ENCODE measurements at regions not wholly inside any gene's neighbourhood (a gene's known extent, or its start where the extent isn't known, plus 50 kb on each side); places are given as distances from the start of the nearest gene placed in this dataset.

DNA sequence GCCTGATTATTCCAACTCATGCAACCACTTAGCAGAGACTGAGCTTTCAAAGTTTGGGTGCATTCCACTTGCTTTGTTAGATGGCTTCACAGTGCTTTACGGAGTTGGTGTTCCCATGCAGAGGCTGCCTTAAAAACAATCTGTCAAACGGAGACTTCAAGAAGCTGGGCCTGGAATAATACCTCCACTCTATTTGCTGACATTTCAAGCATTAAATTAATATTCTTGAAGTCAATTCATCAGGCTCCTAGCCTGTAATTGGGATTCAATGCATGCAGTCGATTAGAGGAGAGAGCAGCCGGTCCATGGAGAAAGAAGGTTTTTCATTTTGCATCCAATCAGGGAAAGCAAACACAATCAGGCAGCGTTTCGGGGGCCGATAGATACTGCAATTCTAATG lies 314.7 kb upstream of the PRKX start:
- Histone ChIP-seq H3K27ac (ENCODE audit: low read depth in 2 of 2, low read length in 2 of 2) (no peak overlapping the region), H3K4me1 (ENCODE audit: control insufficient read depth in 2 of 3, insufficient read depth in 2 of 3, low read depth in 1 of 3, low read length in 3 of 3) (no peaks in the 10 kb centered on the region), H3K27me3 (ENCODE audit: control insufficient read depth, insufficient read depth, low read length) (no peaks in the 10 kb centered on the region), H3K9ac (ENCODE audit: low read length in 3 of 3) (no peak overlapping the region), H3K4me3 (ENCODE audit: low read length in 3 of 3) (no peak overlapping the region), H3K9me3 (ENCODE audit: control insufficient read depth in 2 of 3, insufficient read depth in 1 of 3, low read length in 3 of 3) (no peaks in the 10 kb centered on the region), H3K36me3 (ENCODE audit: control insufficient read depth in 2 of 3, insufficient read depth in 3 of 3, low read length in 3 of 3) (no peaks in the 10 kb centered on the region)
- FAIRE-seq (no peak), DNase-seq (no peak)
- intact Hi-C loops (cut with DNase I): no loop called here
- TF ChIP-seq CTCF (IDR thresholded peaks at IDR 0.05; ENCODE audit: borderline replicate concordance, extremely low read depth, insufficient read depth): no peak

DNA sequence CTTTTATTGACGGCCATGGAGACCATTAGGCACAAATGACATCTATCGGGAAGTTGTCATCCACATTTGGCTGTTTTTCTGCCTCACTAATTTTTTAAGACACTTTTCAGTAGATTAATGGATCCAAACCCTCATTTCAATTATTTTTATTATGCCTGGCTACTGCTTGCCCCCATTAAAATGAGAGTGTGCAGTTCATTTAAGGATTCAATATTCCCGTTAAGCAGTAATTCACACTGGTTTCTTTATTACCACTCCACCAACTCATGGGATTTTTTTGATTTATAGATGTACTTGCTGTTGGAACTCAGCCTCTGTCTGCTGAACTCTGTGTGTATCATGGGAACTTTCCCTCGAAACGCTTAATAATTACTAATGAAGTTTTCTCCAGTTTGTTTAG lies 291.8 kb upstream of the PRKX start:
- intact Hi-C loops (cut with DNase I): no loop called here
- Histone ChIP-seq H3K27ac (ENCODE audit: low read depth in 2 of 2, low read length in 2 of 2) (no peak overlapping the region), H3K4me1 (ENCODE audit: control insufficient read depth in 2 of 3, insufficient read depth in 2 of 3, low read depth in 1 of 3, low read length in 3 of 3) (no peaks in the 10 kb centered on the region), H3K9ac (ENCODE audit: low read length in 3 of 3) (no peak overlapping the region), H3K27me3 (ENCODE audit: control insufficient read depth, insufficient read depth, low read length) (no peaks in the 10 kb centered on the region), H3K4me3 (ENCODE audit: low read length in 3 of 3) (no peak overlapping the region), H3K9me3 (ENCODE audit: control insufficient read depth in 2 of 3, insufficient read depth in 1 of 3, low read length in 3 of 3) (no peaks in the 10 kb centered on the region), H3K36me3 (ENCODE audit: control insufficient read depth in 2 of 3, insufficient read depth in 3 of 3, low read length in 3 of 3) (no peaks in the 10 kb centered on the region)
- no peak for TF ChIP-seq CTCF (IDR thresholded peaks at IDR 0.05; ENCODE audit: borderline replicate concordance, extremely low read depth, insufficient read depth)
- FAIRE-seq (no peak), DNase-seq (no peak)

DNA sequence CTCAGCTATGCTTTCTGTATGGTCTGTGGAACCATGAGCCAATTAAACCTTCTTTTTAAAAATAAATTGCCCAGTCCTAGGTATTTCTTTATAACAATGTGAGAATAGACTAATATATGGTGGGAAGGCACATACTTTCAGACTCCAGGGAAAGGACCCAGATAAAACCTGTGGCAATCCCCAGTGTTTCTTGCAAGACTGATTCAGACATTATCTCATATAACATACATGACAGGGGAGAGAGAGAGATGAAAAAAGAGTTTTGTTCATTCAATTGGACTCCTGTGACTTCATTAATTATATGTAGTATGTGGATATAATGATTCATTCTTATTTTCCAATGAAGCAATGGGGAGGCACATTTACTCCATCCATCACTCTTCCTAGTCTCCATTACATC lies 291.4 kb upstream of the PRKX start:
- intact Hi-C loops (cut with DNase I): no loop called here
- no peaks in the 10 kb centered on the region for H3K9me3 ChIP-seq (ENCODE audit: control insufficient read depth in 2 of 3, insufficient read depth in 1 of 3, low read length in 3 of 3)
- no peaks in the 10 kb centered on the region for H3K36me3 ChIP-seq (ENCODE audit: control insufficient read depth in 2 of 3, insufficient read depth in 3 of 3, low read length in 3 of 3)
- FAIRE-seq (no peak), DNase-seq (no peak)
- H3K4me1 ChIP-seq (ENCODE audit: control insufficient read depth in 2 of 3, insufficient read depth in 2 of 3, low read depth in 1 of 3, low read length in 3 of 3): no peaks in the 10 kb centered on the region
- no peak overlapping the region for H3K4me3 ChIP-seq (ENCODE audit: low read length in 3 of 3)
- no peaks in the 10 kb centered on the region for H3K27me3 ChIP-seq (ENCODE audit: control insufficient read depth, insufficient read depth, low read length)
- no peak overlapping the region for H3K9ac ChIP-seq (ENCODE audit: low read length in 3 of 3)
- TF ChIP-seq CTCF (IDR thresholded peaks at IDR 0.05; ENCODE audit: borderline replicate concordance, extremely low read depth, insufficient read depth): no peak
- no peak overlapping the region for H3K27ac ChIP-seq (ENCODE audit: low read depth in 2 of 2, low read length in 2 of 2)

GRCh38 chrX:3994315-3994714 lies 280.9 kb upstream of the PRKX start:
- intact Hi-C loops (cut with DNase I): no loop called here
- no peaks in the 10 kb centered on the region for H3K36me3 ChIP-seq (ENCODE audit: control insufficient read depth in 2 of 3, insufficient read depth in 3 of 3, low read length in 3 of 3)
- no peak for TF ChIP-seq CTCF (IDR thresholded peaks at IDR 0.05; ENCODE audit: borderline replicate concordance, extremely low read depth, insufficient read depth)
- no peak overlapping the region for H3K4me3 ChIP-seq (ENCODE audit: low read length in 3 of 3)
- no peaks in the 10 kb centered on the region for H3K27me3 ChIP-seq (ENCODE audit: control insufficient read depth, insufficient read depth, low read length)
- DNase-seq: no peak
- no peak overlapping the region for H3K9ac ChIP-seq (ENCODE audit: low read length in 3 of 3)
- FAIRE-seq: no peak
- H3K9me3 ChIP-seq (ENCODE audit: control insufficient read depth in 2 of 3, insufficient read depth in 1 of 3, low read length in 3 of 3): no peaks in the 10 kb centered on the region
- H3K27ac ChIP-seq (ENCODE audit: low read depth in 2 of 2, low read length in 2 of 2): no peak overlapping the region
- no peaks in the 10 kb centered on the region for H3K4me1 ChIP-seq (ENCODE audit: control insufficient read depth in 2 of 3, insufficient read depth in 2 of 3, low read depth in 1 of 3, low read length in 3 of 3)
